Fibroblast of villous mesenchyme (primary cell): ENCODE measurements at regions not wholly inside any gene's neighbourhood (a gene's known extent, or its start where the extent isn't known, plus 50 kb on each side); places are given as distances from the start of the nearest gene placed in this dataset.
"Not testable (repeated sequence)": the region's sequence is repeated elsewhere in the genome, so short reads cannot be mapped to it uniquely, and the experiment has no call there.

Source experiments
- DNase-seq: peaks from one replicate; pipeline ENCODE4 v3.0.0-alpha.2; 2010; ENCODE audit warnings: low read depth
- H3K4me3 ChIP-seq: 2 replicates; pipeline ENCODE4 v1.5.1; 2011; ENCODE audit warnings: low read depth, mild to moderate bottlenecking, low read length
- TF ChIP-seq, protein P1 (sequence below): IDR thresholded peaks from 2 replicates; pipeline ENCODE4 v1.5.1; 2012; ENCODE audit warnings: low read depth, mild to moderate bottlenecking, low read length; ENCODE audit not compliant: insufficient read depth

GRCh38 chr6:2351090-2351489 lies 105.7 kb upstream of the GMDS start:
- TF ChIP-seq, protein P1, sequence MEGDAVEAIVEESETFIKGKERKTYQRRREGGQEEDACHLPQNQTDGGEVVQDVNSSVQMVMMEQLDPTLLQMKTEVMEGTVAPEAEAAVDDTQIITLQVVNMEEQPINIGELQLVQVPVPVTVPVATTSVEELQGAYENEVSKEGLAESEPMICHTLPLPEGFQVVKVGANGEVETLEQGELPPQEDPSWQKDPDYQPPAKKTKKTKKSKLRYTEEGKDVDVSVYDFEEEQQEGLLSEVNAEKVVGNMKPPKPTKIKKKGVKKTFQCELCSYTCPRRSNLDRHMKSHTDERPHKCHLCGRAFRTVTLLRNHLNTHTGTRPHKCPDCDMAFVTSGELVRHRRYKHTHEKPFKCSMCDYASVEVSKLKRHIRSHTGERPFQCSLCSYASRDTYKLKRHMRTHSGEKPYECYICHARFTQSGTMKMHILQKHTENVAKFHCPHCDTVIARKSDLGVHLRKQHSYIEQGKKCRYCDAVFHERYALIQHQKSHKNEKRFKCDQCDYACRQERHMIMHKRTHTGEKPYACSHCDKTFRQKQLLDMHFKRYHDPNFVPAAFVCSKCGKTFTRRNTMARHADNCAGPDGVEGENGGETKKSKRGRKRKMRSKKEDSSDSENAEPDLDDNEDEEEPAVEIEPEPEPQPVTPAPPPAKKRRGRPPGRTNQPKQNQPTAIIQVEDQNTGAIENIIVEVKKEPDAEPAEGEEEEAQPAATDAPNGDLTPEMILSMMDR: no peak
- no peak for DNase-seq
- no peak overlapping the region for H3K4me3 ChIP-seq

DNA sequence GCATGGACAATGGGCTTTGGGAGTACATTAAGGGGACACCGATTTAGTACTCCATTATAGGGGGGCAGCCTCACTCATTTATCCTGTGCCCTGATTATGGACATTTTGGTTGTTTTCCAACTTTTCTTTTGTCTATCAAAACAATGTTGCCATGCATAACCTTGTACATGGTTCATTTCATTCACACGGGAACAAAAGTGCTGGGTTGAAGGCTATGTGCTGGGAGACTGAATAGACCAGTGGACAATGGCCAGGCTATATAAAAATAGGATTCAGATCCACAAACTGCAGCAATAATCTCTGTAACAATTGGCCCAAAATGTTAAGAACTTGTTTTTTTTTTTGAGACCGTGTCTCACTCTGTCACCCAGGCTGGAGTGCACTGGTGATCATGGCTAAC lies 100.7 kb upstream of the GMDS start:
- no peak overlapping the region for H3K4me3 ChIP-seq
- TF ChIP-seq, protein P1: no peak
- no peak for DNase-seq

DNA sequence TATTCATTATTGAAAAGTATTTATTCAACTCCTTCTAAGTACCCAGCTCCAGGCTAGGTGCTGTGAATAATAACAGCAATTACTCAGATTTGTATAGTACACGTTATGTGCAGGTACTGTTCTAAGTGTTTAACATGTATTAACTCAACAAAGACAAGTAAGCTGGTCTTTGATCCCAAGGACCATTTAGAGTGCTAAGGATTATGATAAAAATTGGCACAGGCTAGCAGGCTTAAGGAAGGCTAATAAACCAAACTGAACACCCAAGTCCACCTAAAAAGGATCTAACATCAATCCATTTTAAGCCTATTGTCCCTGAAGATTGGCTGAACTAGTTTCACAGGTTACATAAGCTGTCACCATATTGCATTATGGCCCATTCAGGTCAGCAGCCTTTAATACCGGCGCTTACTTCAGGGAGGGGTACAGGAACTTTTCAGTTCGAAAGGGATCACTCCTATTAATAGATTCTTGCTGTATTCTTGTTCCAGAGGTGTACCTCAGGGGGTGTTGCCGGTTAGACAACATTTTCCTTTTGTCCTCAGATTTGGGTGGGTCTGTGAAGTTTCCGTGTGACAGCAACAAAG lies 99.0 kb upstream of the GMDS start:
- no peak overlapping the region for H3K4me3 ChIP-seq
- no peak for DNase-seq
- TF ChIP-seq, protein P1: no peak

DNA sequence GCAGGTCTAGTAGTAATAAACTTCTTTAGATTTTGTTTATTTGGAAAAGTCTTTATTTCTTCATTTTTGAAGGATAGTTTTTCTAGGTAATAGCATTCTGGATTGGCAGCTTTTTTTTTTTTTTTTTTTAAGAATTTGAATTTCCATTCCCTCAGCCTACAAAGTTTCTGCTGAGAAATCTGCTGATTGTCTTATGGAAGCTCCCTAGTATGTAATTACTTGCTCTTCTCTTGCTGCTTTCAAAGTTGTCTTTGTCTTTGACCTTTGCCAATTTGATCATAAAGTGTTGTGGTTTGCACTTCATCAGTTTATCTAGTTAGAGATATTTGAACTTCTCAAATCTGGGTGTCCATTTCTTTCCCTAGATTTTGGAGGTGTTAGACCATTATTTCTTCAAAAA lies 82.2 kb upstream of the GMDS start:
- no peak overlapping the region for H3K4me3 ChIP-seq
- TF ChIP-seq, protein P1: no peak
- no peak for DNase-seq

DNA sequence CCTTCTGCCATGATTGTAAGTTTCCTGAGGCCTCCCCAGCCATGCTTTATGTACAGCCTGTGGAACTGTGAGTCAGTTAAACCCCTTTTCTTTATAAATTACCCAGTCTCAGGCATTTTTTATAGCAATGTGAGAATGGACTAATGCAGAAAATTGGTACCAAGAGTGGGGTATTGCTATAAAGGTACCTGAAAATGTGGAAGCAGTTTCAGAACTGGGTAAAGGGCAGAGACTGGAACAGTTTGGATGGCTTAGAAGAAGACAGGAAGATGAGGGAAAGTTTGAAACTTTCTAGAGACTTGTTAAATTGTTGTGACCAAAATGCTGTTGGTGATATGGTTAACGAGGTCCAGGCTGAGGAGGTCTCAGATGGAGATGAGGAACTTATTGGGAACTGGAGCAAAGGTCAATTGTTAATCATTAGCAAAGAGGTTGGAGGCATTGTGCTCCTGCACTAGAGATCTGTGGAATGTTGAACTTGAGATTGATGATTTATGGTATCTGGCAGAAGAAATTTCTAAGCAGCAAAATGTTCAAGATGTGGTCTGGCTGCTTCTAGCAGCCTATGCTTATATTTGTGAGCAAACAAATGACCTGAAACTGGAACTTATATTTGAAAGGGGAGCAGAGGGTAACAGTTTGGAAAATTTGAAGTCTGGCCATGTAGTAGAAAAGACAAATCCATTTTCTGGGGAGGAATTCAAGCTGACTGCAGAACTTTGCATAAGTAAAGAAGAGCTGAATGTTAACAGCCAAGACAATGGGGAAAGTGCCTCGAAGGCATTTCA lies 79.0 kb upstream of the GMDS start:
- H3K4me3 ChIP-seq: no peak overlapping the region
- TF ChIP-seq, protein P1: no peak
- no peak for DNase-seq

- H3K4me3 ChIP-seq, DNase-seq: not testable (repeated sequence)
Measured at GRCh38 chr6:2317498-2317897, 72.1 kb upstream of the GMDS start.

DNA sequence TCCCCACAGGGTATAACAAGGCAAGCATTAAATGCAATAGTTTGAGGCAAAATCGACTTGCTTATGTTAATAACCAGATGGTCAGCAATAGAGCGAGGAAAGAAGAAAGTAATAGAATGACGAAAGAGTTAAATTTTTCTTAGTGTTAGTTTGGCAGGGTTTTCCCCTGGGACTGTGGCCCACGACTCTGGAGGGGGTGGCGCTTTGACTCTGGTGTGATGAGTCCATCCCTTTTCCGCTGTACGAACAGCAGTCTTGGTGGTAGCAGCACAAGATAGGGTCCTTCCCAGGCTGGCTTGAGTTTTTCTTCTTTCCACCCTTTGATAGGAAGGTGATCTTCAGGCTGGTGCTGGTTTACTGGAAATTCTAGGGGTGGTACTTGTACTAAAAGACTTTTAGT lies 69.2 kb upstream of the GMDS start:
- DNase-seq: no peak
- H3K4me3 ChIP-seq: no peak overlapping the region
- TF ChIP-seq, protein P1: no peak
